ENCODE measurements at regions not wholly inside any gene's neighbourhood (a gene's known extent, or its start where the extent isn't known, plus 50 kb on each side); places are given as distances from the start of the nearest gene placed in this dataset.

- Mint-ChIP-seq H3K4me1 (no peaks in the 10 kb centered on the region), H3K9me3 (peaks cover under 1% of the 10 kb centered on the region), H3K36me3 (no peaks in the 10 kb centered on the region), H3K27ac (no peak overlapping the region), H3K4me3 (no peak overlapping the region)
- ATAC-seq (no peak), DNase-seq (ENCODE audit: low spot score in 2 of 2) (no peak)
These were observed 51.3 kb upstream of the MAOA start for GRCh38 chrX:43604753-43605152.

DNA sequence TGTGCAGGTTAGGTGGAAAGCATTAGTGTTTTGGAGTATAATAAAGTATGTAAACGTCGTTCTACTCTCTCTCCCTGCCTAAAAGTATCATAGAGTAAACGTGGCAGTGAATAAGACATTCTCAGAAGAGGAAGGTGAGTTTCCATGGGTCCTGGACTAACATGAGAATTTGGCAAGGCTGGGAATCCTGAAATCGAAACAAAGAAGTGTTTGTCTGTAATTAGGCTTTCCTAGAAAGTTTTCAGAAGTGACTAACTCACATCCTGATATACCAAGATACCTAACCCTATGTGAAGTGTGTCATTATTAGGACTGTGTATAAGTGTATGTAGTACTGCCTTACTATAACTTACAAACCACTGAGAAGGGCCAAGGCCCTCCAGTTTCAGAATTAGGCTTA is 50.7 kb upstream of the MAOA start:
- Mint-ChIP-seq H3K36me3 (no peaks in the 10 kb centered on the region), H3K4me3 (no peak overlapping the region), H3K27ac (no peak overlapping the region), H3K9me3 (peaks cover 4% of the 10 kb centered on the region), H3K4me1 (no peaks in the 10 kb centered on the region)
- no peak for DNase-seq (ENCODE audit: low spot score in 2 of 2)
- ATAC-seq, result no peak
